ENCODE measurements at regions not wholly inside any gene's neighbourhood (a gene's known extent, or its start where the extent isn't known, plus 50 kb on each side); places are given as distances from the start of the nearest gene placed in this dataset.

DNA sequence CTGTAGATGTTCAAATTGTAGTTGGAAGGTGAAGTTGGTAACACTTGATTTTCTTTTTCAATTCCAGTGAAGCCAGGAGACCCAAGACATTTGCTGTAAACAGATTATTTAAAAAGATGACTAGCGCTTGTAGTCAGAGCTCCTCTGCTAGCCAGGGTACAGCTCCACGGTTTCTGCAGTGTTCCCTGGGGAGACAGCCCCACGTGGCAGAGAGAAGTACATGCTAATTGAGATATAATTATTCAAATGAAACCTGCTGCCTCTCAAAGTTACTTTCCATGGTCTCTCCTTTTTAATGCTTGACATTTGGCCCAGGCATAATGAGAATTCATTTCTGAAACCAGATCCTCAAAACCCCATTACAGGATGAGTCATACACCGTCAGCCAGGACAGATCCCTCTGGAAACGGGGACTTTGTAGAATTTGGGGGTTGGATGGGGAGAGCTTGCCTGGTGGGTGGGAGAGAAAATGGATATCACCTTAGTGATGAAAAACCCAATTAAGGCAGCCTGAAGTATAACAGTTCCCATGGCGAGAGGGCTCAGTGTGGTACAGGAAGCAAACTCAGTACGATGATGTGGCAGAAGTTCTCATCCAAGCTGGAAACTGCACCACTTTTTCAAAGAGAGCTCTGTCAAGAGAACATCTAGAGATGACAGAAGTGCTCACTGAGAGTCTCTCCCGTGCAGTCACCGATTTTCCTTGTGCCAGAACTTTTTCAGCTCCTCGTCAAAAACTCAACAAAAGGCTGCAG is 637.7 kb upstream of the TMEM132C start:
- no peak for DNase-seq (ENCODE audit: low spot score)

- DNase-seq (ENCODE audit: low spot score), result no peak
Measured at GRCh38 chr12:127632461-127632860, 634.5 kb upstream of the TMEM132C start.

- no peak for DNase-seq (ENCODE audit: low spot score)
Measured at GRCh38 chr12:127635838-127636237, 631.1 kb upstream of the TMEM132C start.

- DNase-seq (ENCODE audit: low spot score), result no peak
Measured at GRCh38 chr12:127636882-127637281, 630.1 kb upstream of the TMEM132C start.

DNA sequence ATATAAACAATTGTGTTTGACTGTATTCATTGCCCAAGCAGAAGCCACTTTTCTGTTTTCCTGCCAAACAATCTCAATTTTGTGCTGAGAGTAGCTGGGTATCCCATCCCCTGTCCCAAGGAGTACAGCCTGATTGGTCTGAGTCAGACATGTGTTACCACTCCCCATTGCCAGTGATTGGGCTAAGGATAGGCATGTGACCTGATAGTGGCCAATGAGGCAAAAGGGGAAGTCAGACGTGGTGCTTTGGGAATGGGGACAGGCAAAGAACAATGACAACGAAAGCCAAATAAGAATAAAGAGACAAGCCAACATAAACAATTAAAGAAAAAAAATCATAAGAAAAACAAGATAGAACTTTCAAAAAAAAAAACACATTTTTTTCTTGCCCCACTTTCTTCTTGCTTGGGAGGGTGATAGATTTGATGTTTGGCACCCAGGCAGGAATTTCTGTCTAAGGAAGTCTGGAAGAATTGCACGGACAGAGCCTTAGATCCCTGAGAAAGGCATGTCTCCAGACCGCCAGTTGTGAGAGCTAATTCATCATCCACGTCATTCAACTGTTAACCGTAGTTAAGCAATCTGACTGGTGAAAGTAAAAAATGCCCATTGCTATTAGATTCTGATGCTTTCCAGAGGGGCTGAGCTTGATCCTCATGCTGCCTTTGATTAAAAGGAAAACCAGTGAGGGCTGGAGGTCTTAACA is 626.6 kb upstream of the TMEM132C start:
- DNase-seq (ENCODE audit: low spot score), result no peak

DNA sequence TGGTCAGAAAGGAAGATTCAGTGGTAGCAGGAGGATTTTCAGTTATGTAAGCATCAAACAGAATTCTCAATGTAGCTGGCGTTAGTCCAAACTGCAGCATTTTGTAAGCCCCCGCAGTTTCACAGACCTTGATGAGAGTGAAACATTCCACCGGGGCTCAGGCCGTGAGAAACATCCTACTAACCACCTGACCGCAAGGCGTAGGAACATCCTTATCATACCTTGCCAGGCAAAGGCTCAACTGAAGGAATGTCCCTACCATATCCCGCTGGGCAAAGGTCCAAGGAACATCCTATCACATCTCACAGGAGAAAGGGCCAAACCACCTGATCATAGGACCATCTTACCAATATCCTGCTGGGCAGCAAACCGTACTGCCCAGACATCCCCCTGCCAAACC is 624.8 kb upstream of the TMEM132C start:
- DNase-seq (ENCODE audit: low spot score), result no peak

- no peak for DNase-seq (ENCODE audit: low spot score)
Measured at GRCh38 chr12:127648321-127648720, 618.6 kb upstream of the TMEM132C start.

DNA sequence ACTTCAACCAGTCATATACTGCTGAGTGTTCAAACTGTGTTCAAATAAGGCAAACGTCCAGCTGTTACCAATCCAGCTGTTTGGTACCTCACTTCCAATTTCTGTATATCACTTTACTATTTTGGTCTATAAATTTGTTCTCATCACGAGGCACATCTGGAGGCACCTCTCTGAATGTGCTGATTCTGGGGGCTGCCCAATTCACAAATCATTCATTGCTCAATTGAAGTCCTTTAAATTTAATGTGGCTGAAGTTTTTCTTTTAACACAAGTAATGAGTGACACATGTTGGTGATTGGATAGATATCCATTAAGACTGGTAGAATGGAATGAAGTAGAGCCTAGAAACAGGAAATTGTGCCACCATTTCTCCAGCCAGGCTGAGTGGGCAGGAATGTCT is 617.0 kb upstream of the TMEM132C start:
- DNase-seq (ENCODE audit: low spot score), result no peak

DNA sequence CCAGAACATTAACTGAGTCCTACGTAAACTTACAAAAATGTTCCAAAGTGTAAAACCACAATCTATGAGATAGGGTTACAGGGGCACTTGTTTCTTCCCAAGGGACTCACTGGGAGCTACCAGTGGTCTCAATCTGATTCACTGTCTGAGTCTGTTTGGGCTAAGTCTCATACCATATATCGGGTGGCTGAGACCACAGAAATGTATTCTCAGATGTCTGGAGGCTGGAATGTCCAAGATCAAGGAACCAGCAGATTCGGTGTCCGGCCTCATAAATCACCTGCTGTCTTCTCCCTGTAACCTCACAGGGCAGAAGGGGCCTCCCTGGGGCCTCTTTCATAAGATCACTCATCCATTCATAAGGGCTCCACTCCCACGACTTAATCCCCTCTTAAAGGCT is 616.3 kb upstream of the TMEM132C start:
- no peak for DNase-seq (ENCODE audit: low spot score)

DNA sequence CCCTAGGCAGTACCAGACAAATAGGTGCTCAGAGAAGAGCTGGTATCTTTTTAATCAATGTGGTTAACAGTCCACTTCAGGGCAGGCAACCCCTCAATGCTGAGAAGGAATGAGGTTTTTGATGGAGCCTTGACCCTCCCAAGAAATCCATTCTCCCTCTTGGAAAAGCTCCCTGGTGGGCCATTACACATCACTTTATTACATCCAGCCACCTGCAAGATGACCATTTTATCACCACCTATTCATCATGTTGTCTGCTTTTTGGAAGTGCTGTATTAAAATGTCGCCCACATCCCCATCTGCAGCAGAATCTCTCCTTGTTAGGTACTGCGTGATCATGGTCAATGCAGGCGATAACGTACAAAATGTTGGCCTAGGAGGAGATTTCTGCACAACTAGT is 614.7 kb upstream of the TMEM132C start:
- DNase-seq (ENCODE audit: low spot score), result no peak

DNA sequence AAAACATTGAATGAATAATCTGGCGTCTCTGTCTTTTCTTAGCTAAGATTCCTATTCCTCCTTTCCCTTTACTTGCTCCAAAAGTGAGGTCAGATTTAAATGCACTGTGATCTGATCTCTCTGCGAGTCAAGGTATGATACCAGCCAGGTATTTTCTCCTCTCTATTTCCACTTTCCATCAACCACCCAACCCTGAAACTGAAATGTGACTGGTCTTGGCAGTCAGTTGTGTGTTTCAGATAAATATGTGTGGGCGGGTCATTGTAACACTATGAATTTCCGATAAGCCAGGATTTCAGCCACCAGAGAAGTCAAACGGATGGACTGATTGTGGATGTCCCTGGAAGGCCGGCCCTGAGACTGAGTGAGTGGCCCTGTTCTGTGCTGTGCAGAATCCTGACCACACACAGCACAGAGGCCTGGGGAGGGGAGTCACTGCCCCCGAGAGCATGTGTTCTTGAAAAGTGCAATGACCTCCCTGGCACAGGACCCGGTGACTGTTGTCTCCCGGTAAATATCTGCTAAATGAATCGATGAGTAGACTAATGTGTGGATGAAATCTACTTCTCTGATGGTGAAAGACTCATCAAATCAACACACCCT is 612.5 kb upstream of the TMEM132C start:
- no peak for DNase-seq (ENCODE audit: low spot score)

DNA sequence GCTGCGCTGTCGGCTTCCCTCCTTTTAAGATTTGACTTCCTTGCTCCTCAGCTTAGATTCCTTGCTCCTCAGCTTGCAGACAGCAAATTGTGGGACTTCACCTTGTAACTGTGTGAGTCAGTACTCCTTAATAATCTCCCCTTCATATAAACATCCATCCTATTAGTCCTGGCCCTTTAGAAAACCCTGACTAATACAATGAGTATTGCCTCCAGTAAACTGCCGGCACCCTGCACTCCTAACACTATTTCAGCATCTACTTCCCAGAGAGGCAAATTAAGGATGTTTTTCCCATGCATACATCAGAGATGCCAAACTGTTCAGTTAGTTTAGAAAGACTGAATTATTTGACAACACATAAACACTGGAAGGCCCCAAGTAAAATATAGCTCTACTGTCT is 611.3 kb upstream of the TMEM132C start:
- DNase-seq (ENCODE audit: low spot score), result no peak

GRCh38 chr12:127656266-127656665 is 610.7 kb upstream of the TMEM132C start:
- no peak for DNase-seq (ENCODE audit: low spot score)

DNA sequence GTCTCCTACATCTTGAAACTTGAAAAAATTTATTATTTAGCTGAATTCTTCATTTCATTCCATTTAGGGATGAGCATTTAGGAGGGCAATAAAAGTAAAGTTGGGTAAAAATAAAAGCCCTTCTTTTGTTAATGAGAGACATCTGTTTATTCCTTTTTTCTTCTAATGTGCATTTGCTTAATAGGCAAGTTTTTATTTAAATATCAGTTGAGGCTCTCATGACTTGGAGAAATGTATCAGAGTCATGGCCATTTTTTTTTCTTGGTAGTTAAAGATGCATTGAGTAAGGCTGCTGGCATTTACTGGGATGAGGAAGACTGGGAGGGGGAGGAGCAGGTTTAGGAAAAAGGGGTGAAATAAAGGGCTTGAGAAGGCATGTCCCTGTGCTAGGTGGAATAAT is 609.9 kb upstream of the TMEM132C start:
- DNase-seq (ENCODE audit: low spot score), result no peak

DNA sequence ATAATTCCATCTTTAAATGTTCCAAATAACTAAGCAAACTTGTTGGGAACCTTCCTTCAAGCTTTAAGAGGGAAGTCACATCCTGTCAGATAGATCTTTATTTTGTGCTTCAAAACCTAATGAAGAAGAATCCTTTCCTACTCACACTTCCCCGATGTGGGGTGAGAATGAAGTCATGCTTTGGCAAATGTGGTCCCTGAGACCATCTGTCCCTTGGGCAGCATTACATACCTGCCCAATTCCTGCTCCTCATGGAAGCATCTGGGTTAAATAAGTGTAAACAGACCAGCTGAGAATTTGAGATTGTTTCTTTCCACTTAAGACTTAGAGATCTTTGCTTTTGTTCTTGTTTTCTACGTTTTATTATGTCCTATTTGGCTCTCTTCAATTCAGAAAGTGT is 606.0 kb upstream of the TMEM132C start:
- no peak for DNase-seq (ENCODE audit: low spot score)

DNA sequence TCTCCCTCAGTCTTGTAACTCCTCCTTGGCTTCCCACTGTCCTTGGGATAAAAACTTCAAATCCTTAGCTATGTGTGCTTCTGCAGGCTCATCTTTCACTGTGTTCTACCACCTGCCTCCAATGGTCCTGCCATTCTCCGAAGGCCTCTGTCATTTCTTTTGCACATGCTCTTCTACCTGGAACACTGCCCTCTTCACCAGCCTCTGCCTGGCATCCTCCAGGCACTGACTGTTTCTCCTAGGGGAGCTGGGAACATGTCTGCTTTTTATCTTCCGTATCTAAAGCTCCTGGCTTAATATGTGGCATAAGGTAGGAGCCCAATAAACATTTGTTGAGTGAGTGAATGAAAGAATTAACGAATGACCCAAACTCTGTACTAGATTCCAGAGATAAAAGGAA is 603.3 kb upstream of the TMEM132C start:
- DNase-seq (ENCODE audit: low spot score), result no peak

DNA sequence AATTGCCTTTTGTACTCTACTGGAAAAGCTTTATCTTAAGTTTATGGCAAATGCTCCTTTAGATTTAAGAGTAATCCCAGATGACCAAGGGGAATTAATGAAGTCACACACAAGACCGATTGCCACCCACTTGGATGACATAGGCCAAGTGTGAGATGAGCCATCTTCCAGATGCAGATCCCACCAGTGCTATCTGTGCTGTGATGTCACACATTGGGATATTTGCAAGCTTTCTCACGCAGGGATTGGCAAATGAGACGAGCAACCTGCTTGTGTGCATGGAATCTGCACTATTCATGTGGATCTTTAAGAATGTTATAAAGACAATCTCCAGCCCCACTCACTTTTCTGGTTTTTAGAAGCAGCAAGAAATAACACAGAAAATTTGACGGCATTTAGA is 602.1 kb upstream of the TMEM132C start:
- DNase-seq (ENCODE audit: low spot score), result no peak

DNA sequence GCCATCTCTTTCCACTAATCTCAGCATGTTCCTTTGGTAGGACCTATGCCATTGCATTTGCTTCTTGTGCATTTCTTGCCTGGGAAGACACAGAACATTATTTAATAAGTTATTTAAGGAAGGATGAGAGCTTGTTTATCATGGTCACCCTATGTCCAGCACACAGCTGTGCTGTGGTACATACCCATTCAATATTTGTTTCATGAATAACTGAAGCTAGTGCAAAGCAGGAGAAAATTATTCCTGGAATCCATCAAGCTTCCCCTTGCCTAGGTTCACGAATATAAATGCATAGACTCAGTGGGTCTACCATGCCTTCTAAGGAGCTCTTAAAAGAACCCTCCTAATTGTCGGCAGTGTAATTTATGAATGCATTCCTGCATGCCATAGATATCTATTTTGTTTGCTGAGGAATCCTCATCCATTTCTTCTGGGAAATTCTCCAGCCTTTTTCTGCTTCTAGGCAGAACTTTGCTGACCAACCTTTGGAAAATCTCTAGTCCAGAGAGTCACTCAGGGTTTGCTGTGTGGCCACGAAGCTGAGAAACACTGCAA is 599.8 kb upstream of the TMEM132C start:
- no peak for DNase-seq (ENCODE audit: low spot score)

GRCh38 chr12:127670294-127670693 is 596.7 kb upstream of the TMEM132C start:
- no peak for DNase-seq (ENCODE audit: low spot score)

GRCh38 chr12:127670796-127671195 is 596.2 kb upstream of the TMEM132C start:
- no peak for DNase-seq (ENCODE audit: low spot score)

DNA sequence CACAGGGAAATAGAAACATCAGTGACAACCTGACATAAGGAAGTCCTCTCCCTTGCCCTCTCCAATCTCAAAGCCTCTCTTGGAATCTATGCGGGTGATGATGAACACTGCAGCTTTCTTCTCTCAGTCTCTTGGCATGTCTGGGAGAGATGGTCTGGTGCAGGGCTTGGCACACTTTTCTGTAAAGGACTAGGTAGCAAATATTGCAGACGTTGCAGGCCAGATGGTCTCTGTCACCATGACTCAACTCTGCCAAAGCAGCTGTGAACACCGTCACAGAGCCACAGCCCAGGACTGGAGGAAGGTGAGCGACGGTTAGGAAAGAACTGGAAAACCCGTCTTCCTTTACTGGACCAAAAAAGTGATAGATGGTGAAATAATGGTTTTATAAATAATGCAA is 591.0 kb upstream of the TMEM132C start:
- DNase-seq (ENCODE audit: low spot score), result no peak

DNA sequence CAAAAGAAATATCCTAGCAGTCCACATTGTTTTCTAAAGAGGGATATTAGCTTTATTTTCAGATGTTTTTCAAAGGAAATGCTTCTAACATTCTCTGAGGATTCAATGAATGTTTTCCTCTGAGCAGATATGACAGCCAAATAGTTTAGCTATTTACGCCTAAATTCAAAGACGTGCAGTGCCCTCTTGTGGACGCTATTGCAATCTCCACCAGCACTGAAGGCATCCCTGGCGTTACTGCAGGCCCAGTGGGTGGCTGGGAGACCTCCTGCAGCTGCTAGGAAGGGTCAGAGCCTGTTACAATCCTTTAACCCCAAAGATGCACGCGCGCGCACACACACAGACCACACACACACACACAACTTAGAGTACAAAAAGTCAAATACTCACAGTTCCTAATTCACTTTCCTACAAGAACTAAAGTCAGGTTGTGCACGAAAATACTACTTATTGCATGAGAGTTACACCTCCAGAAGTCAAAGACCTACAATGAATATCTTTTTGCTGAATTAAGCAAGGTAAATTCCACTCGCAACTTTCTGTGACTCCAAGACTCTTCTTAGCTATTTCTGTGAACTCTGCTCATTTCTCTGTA is 589.3 kb upstream of the TMEM132C start:
- DNase-seq (ENCODE audit: low spot score), result no peak
